ENCODE measurements at regions not wholly inside any gene's neighbourhood (a gene's known extent, or its start where the extent isn't known, plus 50 kb on each side); places are given as distances from the start of the nearest gene placed in this dataset.

DNA sequence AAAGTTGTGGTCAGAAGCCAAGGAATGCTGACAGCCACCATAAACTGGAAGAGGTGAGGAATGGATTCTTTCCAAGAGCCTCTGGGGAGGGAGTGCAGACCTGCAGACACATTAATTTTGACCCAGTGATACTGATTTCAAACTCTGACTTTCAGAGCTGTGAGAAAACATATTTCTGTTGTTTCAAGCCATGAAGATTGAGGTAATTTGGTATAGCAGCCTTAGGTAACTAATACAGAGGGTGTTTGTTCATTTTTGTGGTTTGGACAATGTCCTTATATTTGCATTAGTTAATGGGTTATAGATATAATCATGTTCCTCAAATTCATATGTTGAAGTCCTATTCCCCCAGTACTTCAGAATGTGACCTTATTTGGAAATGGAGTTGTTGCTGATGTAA lies 85.4 kb upstream of the GTSF1L start:
- TF ChIP-seq, protein P1, sequence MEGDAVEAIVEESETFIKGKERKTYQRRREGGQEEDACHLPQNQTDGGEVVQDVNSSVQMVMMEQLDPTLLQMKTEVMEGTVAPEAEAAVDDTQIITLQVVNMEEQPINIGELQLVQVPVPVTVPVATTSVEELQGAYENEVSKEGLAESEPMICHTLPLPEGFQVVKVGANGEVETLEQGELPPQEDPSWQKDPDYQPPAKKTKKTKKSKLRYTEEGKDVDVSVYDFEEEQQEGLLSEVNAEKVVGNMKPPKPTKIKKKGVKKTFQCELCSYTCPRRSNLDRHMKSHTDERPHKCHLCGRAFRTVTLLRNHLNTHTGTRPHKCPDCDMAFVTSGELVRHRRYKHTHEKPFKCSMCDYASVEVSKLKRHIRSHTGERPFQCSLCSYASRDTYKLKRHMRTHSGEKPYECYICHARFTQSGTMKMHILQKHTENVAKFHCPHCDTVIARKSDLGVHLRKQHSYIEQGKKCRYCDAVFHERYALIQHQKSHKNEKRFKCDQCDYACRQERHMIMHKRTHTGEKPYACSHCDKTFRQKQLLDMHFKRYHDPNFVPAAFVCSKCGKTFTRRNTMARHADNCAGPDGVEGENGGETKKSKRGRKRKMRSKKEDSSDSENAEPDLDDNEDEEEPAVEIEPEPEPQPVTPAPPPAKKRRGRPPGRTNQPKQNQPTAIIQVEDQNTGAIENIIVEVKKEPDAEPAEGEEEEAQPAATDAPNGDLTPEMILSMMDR (IDR thresholded peaks at IDR 0.05; ENCODE audit: low read length), result no peak
- TF ChIP-seq EZH2 (IDR thresholded peaks at IDR 0.05; ENCODE audit: borderline replicate concordance, low read length), result no peak
